Stomach (tissue), 8 donors: ENCODE measurements at regions not wholly inside any gene's neighbourhood (a gene's known extent, or its start where the extent isn't known, plus 50 kb on each side); places are given as distances from the start of the nearest gene placed in this dataset.

ENCODE experiments used
- DNase-seq, 2 donors: peaks; one replicate each; pipeline versions ENCODE4 v3.0.0 to v3.0.0-alpha.2; 2013 to 2019
- H3K27ac ChIP-seq, 5 donors: fragments of 200-600 bp in 4 of 5; sonication (generic) in 4 of 5; one replicate each; pipeline ENCODE4 v1.5.1; 2013 to 2019; ENCODE audit warnings: mild to moderate bottlenecking in 1 of 5, moderate library complexity in 1 of 5
- H3K27me3 ChIP-seq, 3 donors: fragments of 200-600 bp; sonication (generic); one replicate each; pipeline ENCODE4 v1.5.1; 2017 to 2019; ENCODE audit warnings: mixed run types in 1 of 3
- H3K36me3 ChIP-seq, 4 donors: fragments of 200-600 bp; sonication (generic); 1 replicate in 3 of 4; 2 replicates in 1 of 4; pipeline ENCODE4 v1.5.1; 2016 to 2019
- H3K4me1 ChIP-seq, 4 donors: fragments of 200-600 bp; sonication (generic); one replicate each; pipeline ENCODE4 v1.5.1; 2016 to 2019
- H3K4me3 ChIP-seq, 4 donors: fragments of 200-600 bp; sonication (generic) in 3 of 4; one replicate each; pipeline ENCODE4 v1.5.1; 2016 to 2019; ENCODE audit warnings: mild to moderate bottlenecking in 1 of 4
- H3K9me3 ChIP-seq, 4 donors: fragments of 200-600 bp; sonication (generic); one replicate each; pipeline ENCODE4 v1.5.1; 2016 to 2019
- CTCF ChIP-seq, 7 experiments: fragments of 450-650 bp in 4 of 7; fragments of 200-600 bp in 3 of 7; sonication (generic) in 3 of 7; IDR thresholded peaks; one replicate each; pipeline ENCODE4 v1.5.1; 2016 to 2019; ENCODE audit warnings: antibody characterized with exemption in 7 of 7, control low read depth in 2 of 7, mild to moderate bottlenecking in 1 of 7
- EP300 ChIP-seq: sonication (generic); formaldehyde crosslinking; IDR thresholded peaks from one replicate; pipeline ENCODE4 v1.6.1; 2017; ENCODE audit warnings: antibody characterized with exemption
- POLR2A ChIP-seq, 4 donors: fragments of 450-650 bp; IDR thresholded peaks; one replicate each; pipeline ENCODE4 v1.6.1; 2016; ENCODE audit warnings: antibody characterized with exemption in 4 of 4, control low read depth in 2 of 4, mild to moderate bottlenecking in 1 of 4, moderate library complexity in 1 of 4
- POLR2AphosphoS5 ChIP-seq, 3 donors: sonication (generic); formaldehyde crosslinking; IDR thresholded peaks; one replicate each; pipeline ENCODE4 v1.6.1; 2016; ENCODE audit warnings: antibody characterized with exemption in 3 of 3
- WGBS, 5 donors: extraction: QIAGEN DNeasy Blood & Tissue Kit in 3 of 5; methylation state at CpG; one replicate each; pipeline versions ENCODE4 v1.1.5 to v1.1.7; 2013 to 2018; 5-methylcytosine and 5-hydroxymethylcytosine counted together
- intact Hi-C: fragments of 100-400 bp; cut with DNase I; formaldehyde crosslinking; loops from one replicate; pipeline ENCODE4 v1.15.1; 2023; ENCODE audit warnings: low total_unique reads
- donor health status: healthy with polysubstance abuse.
- donor health status: Bipolar disorder and iron deficiency.
- donor health status: healthy.

GRCh38 chr4:155489271-155489670 is 112.5 kb upstream of the MAP9 start:
- Histone ChIP-seq H3K36me3 (no peaks in the 10 kb centered on the region), H3K9me3 (no peaks in the 10 kb centered on the region), H3K27me3 (no peaks in the 10 kb centered on the region), H3K4me3 (no peak overlapping the region), H3K27ac (no peak overlapping the region), H3K4me1 (no peaks in the 10 kb centered on the region)
- TF ChIP-seq POLR2A (IDR thresholded peaks at IDR 0.05) (no peak), CTCF (IDR thresholded peaks at IDR 0.05) (no peak), EP300 (no peak), POLR2AphosphoS5 (IDR thresholded peaks at IDR 0.05) (no peak)
- no peak for DNase-seq
- intact Hi-C loops: no loop called here
- 74 to 95% (median 91%) methylated on average over 3 of the region's 3 CpGs for WGBS, 5 donors

GRCh38 chr4:155488691-155489090 is 111.9 kb upstream of the MAP9 start:
- no peaks in the 10 kb centered on the region for H3K27me3 ChIP-seq
- WGBS, 5 donors: 79 to 85% (median 84%) methylated on average over 2 of the region's 2 CpGs
- no peak overlapping the region for H3K4me3 ChIP-seq
- no peak for DNase-seq
- no peaks in the 10 kb centered on the region for H3K36me3 ChIP-seq
- H3K9me3 ChIP-seq: no peaks in the 10 kb centered on the region
- intact Hi-C loops: no loop called here
- TF ChIP-seq POLR2AphosphoS5 (IDR thresholded peaks at IDR 0.05) (no peak), CTCF (IDR thresholded peaks at IDR 0.05) (no peak), EP300 (no peak), POLR2A (IDR thresholded peaks at IDR 0.05) (no peak)
- no peaks in the 10 kb centered on the region for H3K4me1 ChIP-seq
- no peak overlapping the region for H3K27ac ChIP-seq

- Histone ChIP-seq H3K27ac (no peak overlapping the region), H3K4me1 (no peaks in the 10 kb centered on the region), H3K9me3 (no peaks in the 10 kb centered on the region), H3K27me3 (no peaks in the 10 kb centered on the region), H3K36me3 (no peaks in the 10 kb centered on the region), H3K4me3 (no peak overlapping the region)
- TF ChIP-seq POLR2AphosphoS5 (IDR thresholded peaks at IDR 0.05): no peak
- no peak for TF ChIP-seq CTCF (IDR thresholded peaks at IDR 0.05)
- no peak for TF ChIP-seq POLR2A (IDR thresholded peaks at IDR 0.05)
- no peak for TF ChIP-seq EP300
- intact Hi-C loops: no loop called here
- DNase-seq: no peak
Observed at GRCh38 chr4:155487210-155487609, 110.4 kb upstream of the MAP9 start.

- intact Hi-C loops: no loop called here
- H3K4me1 ChIP-seq: no peaks in the 10 kb centered on the region
- WGBS, 5 donors: 87 to 94% (median 92%) methylated on average over 4 of the region's 4 CpGs
- no peak overlapping the region for H3K27ac ChIP-seq
- no peaks in the 10 kb centered on the region for H3K27me3 ChIP-seq
- H3K4me3 ChIP-seq: no peak overlapping the region
- no peak for DNase-seq
- no peak for TF ChIP-seq POLR2AphosphoS5 (IDR thresholded peaks at IDR 0.05)
- TF ChIP-seq POLR2A (IDR thresholded peaks at IDR 0.05): no peak
- TF ChIP-seq CTCF (IDR thresholded peaks at IDR 0.05): no peak
- no peak for TF ChIP-seq EP300
- H3K9me3 ChIP-seq: no peaks in the 10 kb centered on the region
- no peaks in the 10 kb centered on the region for H3K36me3 ChIP-seq
Observed at GRCh38 chr4:155481150-155481549, 104.4 kb upstream of the MAP9 start.

GRCh38 chr4:155479835-155480234 is 103.1 kb upstream of the MAP9 start:
- no peaks in the 10 kb centered on the region for H3K36me3 ChIP-seq
- H3K27ac ChIP-seq: no peak overlapping the region
- no peaks in the 10 kb centered on the region for H3K27me3 ChIP-seq
- no peaks in the 10 kb centered on the region for H3K9me3 ChIP-seq
- H3K4me1 ChIP-seq: no peaks in the 10 kb centered on the region
- 88 to 96% (median 93%) methylated on average over 1 of the region's 1 CpG for WGBS, 5 donors
- TF ChIP-seq CTCF (IDR thresholded peaks at IDR 0.05) (no peak), POLR2AphosphoS5 (IDR thresholded peaks at IDR 0.05) (no peak), EP300 (no peak), POLR2A (IDR thresholded peaks at IDR 0.05) (no peak)
- H3K4me3 ChIP-seq: no peak overlapping the region
- intact Hi-C loops: no loop called here
- no peak for DNase-seq
